ENCODE measurements at regions not wholly inside any gene's neighbourhood (a gene's known extent, or its start where the extent isn't known, plus 50 kb on each side); places are given as distances from the start of the nearest gene placed in this dataset.

DNA sequence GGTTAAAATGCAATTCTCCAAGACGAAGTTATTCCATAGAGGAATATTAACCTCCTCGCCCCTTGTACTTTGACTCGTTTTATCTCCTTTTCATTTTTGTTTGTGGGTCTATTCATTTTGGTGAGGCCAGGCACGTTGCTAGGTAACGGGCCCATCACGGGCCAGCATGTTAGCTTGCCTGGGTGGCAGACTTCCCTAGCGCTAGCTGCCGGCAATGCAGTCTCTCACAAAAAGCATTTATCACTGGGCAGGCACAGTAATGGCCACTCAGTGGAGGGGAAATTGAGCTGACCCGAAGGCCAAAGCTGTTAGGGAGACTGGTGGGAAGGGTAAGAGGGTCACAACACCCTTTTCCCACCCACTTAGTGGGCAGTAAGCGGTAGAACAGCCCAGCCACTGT, 234.4 kb upstream of the FOXD3 start:
- DNase-seq (ENCODE audit: low read depth, low spot score) = no peak
- TF ChIP-seq EZH2 (IDR thresholded peaks at IDR 0.05) = no peak
- Histone ChIP-seq H3K27ac (no peak overlapping the region), H3K9me3 (ENCODE audit: low read depth, low read length) (no peaks in the 10 kb centered on the region), H3K36me3 (ENCODE audit: insufficient read depth, low read length) (no peaks in the 10 kb centered on the region), H3K9ac (ENCODE audit: insufficient read length) (no peak overlapping the region), H3K4me3 (no peak overlapping the region)

- Histone ChIP-seq H3K9me3 (ENCODE audit: low read depth, low read length) (no peaks in the 10 kb centered on the region), H3K27ac (no peak overlapping the region), H3K36me3 (ENCODE audit: insufficient read depth, low read length) (no peaks in the 10 kb centered on the region), H3K9ac (ENCODE audit: insufficient read length) (no peak overlapping the region), H3K4me3 (no peak overlapping the region)
- TF ChIP-seq EZH2 (IDR thresholded peaks at IDR 0.05) = no peak
- TF ChIP-seq FOXP2 (optimal IDR thresholded peaks at IDR 0.05; ENCODE audit: control extremely low read depth, extremely low read length, insufficient read depth) = no peak
- TF ChIP-seq POLR2AphosphoS5 (IDR thresholded peaks at IDR 0.05; ENCODE audit: borderline replicate concordance, low read depth, low read length) = no peak
- no peak for DNase-seq (ENCODE audit: low read depth, low spot score)
Measured at GRCh38 chr1:63099188-63099587, 223.2 kb upstream of the FOXD3 start.

- no peak for TF ChIP-seq EZH2 (IDR thresholded peaks at IDR 0.05)
- no peak for TF ChIP-seq POLR2AphosphoS5 (IDR thresholded peaks at IDR 0.05; ENCODE audit: borderline replicate concordance, low read depth, low read length)
- TF ChIP-seq FOXP2 (optimal IDR thresholded peaks at IDR 0.05; ENCODE audit: control extremely low read depth, extremely low read length, insufficient read depth) = no peak
- H3K9me3 ChIP-seq (ENCODE audit: low read depth, low read length) = no peaks in the 10 kb centered on the region
- no peak overlapping the region for H3K4me3 ChIP-seq
- H3K27ac ChIP-seq = no peak overlapping the region
- no peak overlapping the region for H3K9ac ChIP-seq (ENCODE audit: insufficient read length)
- H3K36me3 ChIP-seq (ENCODE audit: insufficient read depth, low read length) = no peaks in the 10 kb centered on the region
- DNase-seq (ENCODE audit: low read depth, low spot score) = no peak
Measured at GRCh38 chr1:63101336-63101735, 221.0 kb upstream of the FOXD3 start.

GRCh38 chr1:63103682-63104081, 218.7 kb upstream of the FOXD3 start:
- Histone ChIP-seq H3K4me3 (no peak overlapping the region), H3K27ac (no peak overlapping the region), H3K9me3 (ENCODE audit: low read depth, low read length) (no peaks in the 10 kb centered on the region), H3K36me3 (ENCODE audit: insufficient read depth, low read length) (no peaks in the 10 kb centered on the region), H3K9ac (ENCODE audit: insufficient read length) (no peak overlapping the region)
- TF ChIP-seq FOXP2 (optimal IDR thresholded peaks at IDR 0.05; ENCODE audit: control extremely low read depth, extremely low read length, insufficient read depth) = no peak
- TF ChIP-seq EZH2 (IDR thresholded peaks at IDR 0.05) = no peak
- TF ChIP-seq POLR2AphosphoS5 (IDR thresholded peaks at IDR 0.05; ENCODE audit: borderline replicate concordance, low read depth, low read length) = no peak
- DNase-seq (ENCODE audit: low read depth, low spot score) = no peak

- H3K4me3 ChIP-seq = no peak overlapping the region
- TF ChIP-seq POLR2AphosphoS5 (IDR thresholded peaks at IDR 0.05; ENCODE audit: borderline replicate concordance, low read depth, low read length) = no peak
- TF ChIP-seq EZH2 (IDR thresholded peaks at IDR 0.05) = no peak
- no peak for TF ChIP-seq FOXP2 (optimal IDR thresholded peaks at IDR 0.05; ENCODE audit: control extremely low read depth, extremely low read length, insufficient read depth)
- H3K27ac ChIP-seq = no peak overlapping the region
- no peak for DNase-seq (ENCODE audit: low read depth, low spot score)
- peak overlapping the region; percentile 28 for H3K9ac ChIP-seq (ENCODE audit: insufficient read length)
- no peaks in the 10 kb centered on the region for H3K36me3 ChIP-seq (ENCODE audit: insufficient read depth, low read length)
- no peaks in the 10 kb centered on the region for H3K9me3 ChIP-seq (ENCODE audit: low read depth, low read length)
Measured at GRCh38 chr1:63107066-63107465, 215.3 kb upstream of the FOXD3 start.

- Histone ChIP-seq H3K9me3 (ENCODE audit: low read depth, low read length) (no peaks in the 10 kb centered on the region), H3K9ac (ENCODE audit: insufficient read length) (no peak overlapping the region), H3K4me3 (no peak overlapping the region), H3K36me3 (ENCODE audit: insufficient read depth, low read length) (no peaks in the 10 kb centered on the region), H3K27ac (no peak overlapping the region)
- DNase-seq (ENCODE audit: low read depth, low spot score) = no peak
- no peak for TF ChIP-seq POLR2AphosphoS5 (IDR thresholded peaks at IDR 0.05; ENCODE audit: borderline replicate concordance, low read depth, low read length)
- TF ChIP-seq EZH2 (IDR thresholded peaks at IDR 0.05) = no peak
Measured at GRCh38 chr1:63108206-63108605, 214.2 kb upstream of the FOXD3 start.

GRCh38 chr1:63112155-63112900, 210.0 kb upstream of the FOXD3 start:
- Histone ChIP-seq H3K36me3 (ENCODE audit: insufficient read depth, low read length) (no peaks in the 10 kb centered on the region), H3K9ac (ENCODE audit: insufficient read length) (no peak overlapping the region), H3K27ac (no peak overlapping the region), H3K9me3 (ENCODE audit: low read depth, low read length) (no peaks in the 10 kb centered on the region), H3K4me3 (peak overlapping the region; percentile 35)
- DNase-seq (ENCODE audit: low read depth, low spot score) = peak; percentile 96
- TF ChIP-seq POLR2AphosphoS5 (IDR thresholded peaks at IDR 0.05; ENCODE audit: borderline replicate concordance, low read depth, low read length) (no peak), EZH2 (IDR thresholded peaks at IDR 0.05) (no peak), FOXP2 (optimal IDR thresholded peaks at IDR 0.05; ENCODE audit: control extremely low read depth, extremely low read length, insufficient read depth) (no peak)

- no peak for DNase-seq (ENCODE audit: low read depth, low spot score)
Measured at GRCh38 chr1:63115527-63115926, 206.8 kb upstream of the FOXD3 start.

DNA sequence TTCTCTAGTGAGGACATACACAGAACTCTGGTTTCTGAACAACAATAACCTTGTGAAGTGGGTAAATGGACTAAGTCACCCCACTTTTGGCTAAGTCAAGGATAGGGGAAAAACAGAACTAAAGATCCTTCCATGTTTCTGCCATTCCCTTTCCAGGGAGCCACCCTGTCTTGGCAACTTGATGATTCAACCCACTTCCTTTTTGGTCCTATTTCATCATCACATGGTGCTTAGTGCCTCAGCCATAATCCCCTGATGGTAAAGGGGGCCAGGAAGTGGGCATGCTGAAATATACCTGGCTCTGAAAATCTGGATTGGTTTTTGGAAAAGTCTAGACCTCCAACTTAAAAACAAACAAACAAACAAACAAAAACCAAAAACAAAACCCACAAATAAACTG, 206.4 kb upstream of the FOXD3 start:
- no peak for DNase-seq (ENCODE audit: low read depth, low spot score)
- H3K9me3 ChIP-seq (ENCODE audit: low read depth, low read length) = no peaks in the 10 kb centered on the region
- no peaks in the 10 kb centered on the region for H3K36me3 ChIP-seq (ENCODE audit: insufficient read depth, low read length)
- no peak overlapping the region for H3K27ac ChIP-seq
- no peak overlapping the region for H3K4me3 ChIP-seq
- no peak overlapping the region for H3K9ac ChIP-seq (ENCODE audit: insufficient read length)
- TF ChIP-seq EZH2 (IDR thresholded peaks at IDR 0.05) = no peak
- TF ChIP-seq FOXP2 (optimal IDR thresholded peaks at IDR 0.05; ENCODE audit: control extremely low read depth, extremely low read length, insufficient read depth) = no peak
- TF ChIP-seq POLR2AphosphoS5 (IDR thresholded peaks at IDR 0.05; ENCODE audit: borderline replicate concordance, low read depth, low read length) = no peak

More at GRCh38 chr1:63115527-63115926, 206.8 kb upstream of the FOXD3 start:
- Histone ChIP-seq H3K9ac (ENCODE audit: insufficient read length) (no peak overlapping the region), H3K27ac (no peak overlapping the region), H3K4me3 (no peak overlapping the region), H3K36me3 (ENCODE audit: insufficient read depth, low read length) (no peaks in the 10 kb centered on the region), H3K9me3 (ENCODE audit: low read depth, low read length) (no peaks in the 10 kb centered on the region)
- no peak for TF ChIP-seq EZH2 (IDR thresholded peaks at IDR 0.05)
- no peak for TF ChIP-seq FOXP2 (optimal IDR thresholded peaks at IDR 0.05; ENCODE audit: control extremely low read depth, extremely low read length, insufficient read depth)
- TF ChIP-seq POLR2AphosphoS5 (IDR thresholded peaks at IDR 0.05; ENCODE audit: borderline replicate concordance, low read depth, low read length) = no peak

Measured in SK-N-MC (cell line).